Right lobe of liver (tissue), 4 donors: ENCODE measurements at regions not wholly inside any gene's neighbourhood (a gene's known extent, or its start where the extent isn't known, plus 50 kb on each side); places are given as distances from the start of the nearest gene placed in this dataset.

ENCODE experiments used
- POLR2A ChIP-seq: fragments of 450-650 bp; IDR thresholded peaks from one replicate; pipeline ENCODE4 v1.6.1; 2017; ENCODE audit warnings: antibody characterized with exemption, mild to moderate bottlenecking
- TF ChIP-seq, protein P1 (sequence below), 4 donors: fragments of 200-600 bp in 3 of 4; fragments of 450-650 bp in 1 of 4; IDR thresholded peaks; one replicate each; pipeline versions ENCODE4 v1.5.1 to v1.8.0; 2016 to 2022; ENCODE audit warnings: antibody characterized with exemption in 4 of 4, mild to moderate bottlenecking in 2 of 4
- donor health status: DM: no; HTN: no; CAD: no.
- donor health status: DM: no; HTN: no; CAD: no.
- donor health status: DM: no; HTN: yes; CAD: no.

DNA sequence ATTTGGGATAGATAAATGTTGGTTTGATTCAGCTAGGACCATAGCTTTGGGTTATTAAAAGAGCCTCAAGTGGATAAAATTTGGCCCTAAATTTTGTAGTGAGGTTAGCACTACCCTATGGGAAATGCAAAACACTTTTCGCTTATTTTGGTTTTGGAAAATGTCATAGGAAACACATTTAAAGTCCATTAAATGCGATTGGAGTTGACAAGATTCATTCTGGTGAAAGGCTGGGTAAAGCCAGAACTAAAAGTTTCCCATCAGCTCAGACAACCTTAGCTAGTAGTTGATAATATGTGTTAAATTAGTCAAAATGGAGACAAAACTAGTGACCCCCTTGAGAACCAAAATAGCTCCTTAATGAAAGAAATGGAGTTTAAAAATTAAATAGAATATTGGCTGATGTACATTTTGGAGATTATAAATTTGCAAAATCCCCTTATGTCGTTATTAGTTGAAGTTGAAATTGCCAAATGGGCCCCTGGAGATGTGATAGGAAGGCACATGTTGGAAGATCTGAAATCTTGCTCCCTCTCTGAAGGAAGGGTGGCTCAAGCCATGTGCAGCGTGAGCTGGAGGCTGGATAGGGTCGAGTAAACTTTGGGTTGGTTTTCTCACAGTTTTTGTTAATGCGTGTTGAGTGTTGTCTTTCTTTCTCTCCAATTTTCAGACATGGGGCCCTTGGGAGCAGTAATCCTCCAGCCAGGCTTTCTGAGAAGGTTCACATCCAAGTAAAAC, 72.8 kb downstream of the CD83 start:
- TF ChIP-seq POLR2A, result no peak
- TF ChIP-seq, protein P1, sequence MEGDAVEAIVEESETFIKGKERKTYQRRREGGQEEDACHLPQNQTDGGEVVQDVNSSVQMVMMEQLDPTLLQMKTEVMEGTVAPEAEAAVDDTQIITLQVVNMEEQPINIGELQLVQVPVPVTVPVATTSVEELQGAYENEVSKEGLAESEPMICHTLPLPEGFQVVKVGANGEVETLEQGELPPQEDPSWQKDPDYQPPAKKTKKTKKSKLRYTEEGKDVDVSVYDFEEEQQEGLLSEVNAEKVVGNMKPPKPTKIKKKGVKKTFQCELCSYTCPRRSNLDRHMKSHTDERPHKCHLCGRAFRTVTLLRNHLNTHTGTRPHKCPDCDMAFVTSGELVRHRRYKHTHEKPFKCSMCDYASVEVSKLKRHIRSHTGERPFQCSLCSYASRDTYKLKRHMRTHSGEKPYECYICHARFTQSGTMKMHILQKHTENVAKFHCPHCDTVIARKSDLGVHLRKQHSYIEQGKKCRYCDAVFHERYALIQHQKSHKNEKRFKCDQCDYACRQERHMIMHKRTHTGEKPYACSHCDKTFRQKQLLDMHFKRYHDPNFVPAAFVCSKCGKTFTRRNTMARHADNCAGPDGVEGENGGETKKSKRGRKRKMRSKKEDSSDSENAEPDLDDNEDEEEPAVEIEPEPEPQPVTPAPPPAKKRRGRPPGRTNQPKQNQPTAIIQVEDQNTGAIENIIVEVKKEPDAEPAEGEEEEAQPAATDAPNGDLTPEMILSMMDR (IDR thresholded peaks at IDR 0.05), result no peak
